WTC11 (cell line): ENCODE measurements at regions not wholly inside any gene's neighbourhood (a gene's known extent, or its start where the extent isn't known, plus 50 kb on each side); places are given as distances from the start of the nearest gene placed in this dataset.

Experiments
- CTCF ChIP-seq: fragments of 200-600 bp; IDR thresholded peaks from 2 replicates; pipeline ENCODE4 v1.8.0; 2022; ENCODE audit warnings: antibody characterized with exemption
- ELF4 ChIP-seq: sonication (generic); formaldehyde crosslinking; IDR thresholded peaks from 2 replicates; pipeline ENCODE4 v1.8.1; 2022; ENCODE audit warnings: low read depth, mild to moderate bottlenecking, moderate library complexity, missing genetic modification reagents

GRCh38 chr2:18763338-18763737, 174.0 kb upstream of the NT5C1B start:
- TF ChIP-seq ELF4 (CRISPR knock-in tag), result no peak
- no peak for TF ChIP-seq CTCF
